WTC11 (cell line): ENCODE measurements at regions not wholly inside any gene's neighbourhood (a gene's known extent, or its start where the extent isn't known, plus 50 kb on each side); places are given as distances from the start of the nearest gene placed in this dataset.
A peak's percentile ranks its signal among the peaks of the same experiment; 100 is the strongest.

ENCODE experiments used
- ATAC-seq: fragments of 200-7000 bp; cut with Tn5 transposase; 2 replicates; pipeline ENCODE4 v1.10.0; 2021; ENCODE audit warnings: mild to moderate bottlenecking, moderate library complexity
- CTCF ChIA-PET: fragments of 300-600 bp; sonication (Branson Sonifier 250); formaldehyde crosslinking; loops from one replicate; lab custom pipeline; 2021; ENCODE audit warnings: antibody characterized with exemption; lab: Charles Lee
- POLR2A ChIA-PET: fragments of 350-600 bp; sonication (Branson Sonifier 250); formaldehyde crosslinking; loops from one replicate; lab custom pipeline; 2021; ENCODE audit warnings: antibody characterized with exemption; lab: Charles Lee
- DNase-seq: peaks from one replicate; pipeline ENCODE4 v3.0.0; 2021; ENCODE audit warnings: low spot score
- H3K27ac Mint-ChIP-seq: 2 replicates; pipeline ENCODE4 v1.8.0; 2021; ENCODE audit warnings: mixed read lengths
- H3K27me3 Mint-ChIP-seq: 2 replicates; pipeline ENCODE4 v1.8.0; 2021; ENCODE audit warnings: low read depth, mild to moderate bottlenecking, moderate library complexity, mixed read lengths
- H3K36me3 Mint-ChIP-seq: 2 replicates; pipeline ENCODE4 v1.8.0; 2021; ENCODE audit warnings: mixed read lengths
- H3K4me1 Mint-ChIP-seq: 2 replicates; pipeline ENCODE4 v1.8.0; 2022; ENCODE audit warnings: mixed read lengths
- H3K4me3 Mint-ChIP-seq: 2 replicates; pipeline ENCODE4 v1.8.0; 2021; ENCODE audit warnings: mild to moderate bottlenecking, moderate library complexity, mixed read lengths
- H3K9me3 Mint-ChIP-seq: 2 replicates; pipeline ENCODE4 v1.8.0; 2021; ENCODE audit warnings: mixed read lengths
- ERG ChIP-seq: fragments of 250-450 bp; sonication (Bioruptor Pico); IDR thresholded peaks from 2 replicates; pipeline ENCODE4 v1.8.0; 2021; ENCODE audit warnings: mild to moderate bottlenecking
- JUN ChIP-seq: sonication (generic); formaldehyde crosslinking; IDR thresholded peaks from 2 replicates; pipeline ENCODE4 v1.8.0; 2023; ENCODE audit warnings: mild to moderate bottlenecking, missing genetic modification reagents
- NFATC4 ChIP-seq: fragments of 250-450 bp; sonication (Bioruptor Pico); IDR thresholded peaks from 2 replicates; pipeline ENCODE4 v1.9.0; 2021; ENCODE audit warnings: mild to moderate bottlenecking
- NFE2L1 ChIP-seq: sonication (generic); formaldehyde crosslinking; IDR thresholded peaks from 2 replicates; pipeline ENCODE4 v1.8.1; 2023; ENCODE audit warnings: missing genetic modification reagents
- OVOL2 ChIP-seq: fragments of 250-450 bp; sonication (Bioruptor Pico); IDR thresholded peaks from 2 replicates; pipeline ENCODE4 v1.9.0; 2021; ENCODE audit warnings: mild to moderate bottlenecking, borderline replicate concordance
- PRDM15 ChIP-seq: sonication (generic); formaldehyde crosslinking; IDR thresholded peaks from 2 replicates; pipeline ENCODE4 v1.8.0; 2022; ENCODE audit warnings: missing genetic modification reagents
- PREB ChIP-seq: sonication (generic); formaldehyde crosslinking; IDR thresholded peaks from 2 replicates; pipeline ENCODE4 v1.8.1; 2022; ENCODE audit warnings: mild to moderate bottlenecking, missing genetic modification reagents, moderate library complexity, borderline replicate concordance
- TCF7 ChIP-seq: sonication (generic); formaldehyde crosslinking; IDR thresholded peaks from 2 replicates; pipeline ENCODE4 v1.8.0; 2022; ENCODE audit warnings: mild to moderate bottlenecking, low read depth, missing genetic modification reagents, moderate library complexity
- TEAD4 ChIP-seq: sonication (generic); formaldehyde crosslinking; IDR thresholded peaks from 2 replicates; pipeline ENCODE4 v1.8.0; 2022; ENCODE audit warnings: mild to moderate bottlenecking, missing genetic modification reagents
- ZBTB21 ChIP-seq: sonication (generic); formaldehyde crosslinking; IDR thresholded peaks from 2 replicates; pipeline ENCODE4 v1.8.1; 2023; ENCODE audit warnings: mild to moderate bottlenecking, missing genetic modification reagents, borderline replicate concordance
- ZNF121 ChIP-seq: sonication (generic); formaldehyde crosslinking; IDR thresholded peaks from 2 replicates; pipeline ENCODE4 v1.8.0; 2023; ENCODE audit warnings: missing genetic modification reagents
- ZNF263 ChIP-seq: sonication (generic); formaldehyde crosslinking; IDR thresholded peaks from 2 replicates; pipeline ENCODE4 v1.8.1; 2022; ENCODE audit warnings: low read depth, mild to moderate bottlenecking, moderate library complexity, missing genetic modification reagents
- ZNF425 ChIP-seq: fragments of 250-450 bp; sonication (Bioruptor Pico); conservative IDR thresholded peaks from 2 replicates; pipeline ENCODE4 v1.9.0; 2021; ENCODE audit warnings: mild to moderate bottlenecking
- ZNF671 ChIP-seq: fragments of 250-450 bp; sonication (Bioruptor Pico); IDR thresholded peaks from 2 replicates; pipeline ENCODE4 v1.8.0; 2021; ENCODE audit warnings: mild to moderate bottlenecking
- TF ChIP-seq, protein P1 (sequence below): fragments of 250-450 bp; sonication (Bioruptor Pico); IDR thresholded peaks from 2 replicates; pipeline ENCODE4 v1.9.0; 2021; ENCODE audit warnings: mild to moderate bottlenecking

GRCh38 chr4:57544811-57545654 is 434.8 kb upstream of the IGFBP7 start:
- ATAC-seq = peak; percentile 85
- TF ChIP-seq PRDM15 (CRISPR knock-in tag) (no peak), ZNF671 (CRISPR knock-in tag) (no peak)
- TF ChIP-seq, protein P1, sequence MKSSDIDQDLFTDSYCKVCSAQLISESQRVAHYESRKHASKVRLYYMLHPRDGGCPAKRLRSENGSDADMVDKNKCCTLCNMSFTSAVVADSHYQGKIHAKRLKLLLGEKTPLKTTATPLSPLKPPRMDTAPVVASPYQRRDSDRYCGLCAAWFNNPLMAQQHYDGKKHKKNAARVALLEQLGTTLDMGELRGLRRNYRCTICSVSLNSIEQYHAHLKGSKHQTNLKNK = peak; percentile 83; the same call in 1 of the 2 replicates
- TF ChIP-seq, all 79 proteins: peak for 1
- H3K36me3 Mint-ChIP-seq = no peaks in the 10 kb centered on the region
- H3K4me1 Mint-ChIP-seq = peaks cover 14% of the 10 kb centered on the region
- CTCF ChIA-PET = no interaction called here
- POLR2A ChIA-PET = no interaction called here
- DNase-seq = no peak
- H3K9me3 Mint-ChIP-seq = peaks cover 8% of the 10 kb centered on the region; the same call in 1 of the 2 replicates
- peaks cover 40% of the 10 kb centered on the region for H3K27me3 Mint-ChIP-seq
- no peak overlapping the region for H3K27ac Mint-ChIP-seq
- no peak overlapping the region for H3K4me3 Mint-ChIP-seq

GRCh38 chr4:57504797-57505530 is 394.8 kb upstream of the IGFBP7 start:
- Mint-ChIP-seq H3K27ac (no peak overlapping the region), H3K9me3 (no peaks in the 10 kb centered on the region), H3K27me3 (no peaks in the 10 kb centered on the region), H3K4me1 (peaks cover 4% of the 10 kb centered on the region), H3K4me3 (no peak overlapping the region), H3K36me3 (no peaks in the 10 kb centered on the region)
- CTCF ChIA-PET = no interaction called here
- ATAC-seq (no peak), DNase-seq (no peak)
- TF ChIP-seq JUN (CRISPR knock-in tag) (no peak), PREB (CRISPR knock-in tag) (no peak), ZNF263 (CRISPR knock-in tag) (no peak), NFATC4 (CRISPR knock-in tag) (no peak), TEAD4 (CRISPR knock-in tag) (no peak), TCF7 (CRISPR knock-in tag) (no peak), ERG (CRISPR knock-in tag) (no peak), ZNF671 (CRISPR knock-in tag) (no peak), NFE2L1 (CRISPR knock-in tag) (no peak), ZNF121 (CRISPR knock-in tag) (no peak), ZBTB21 (no peak), ZNF425 (CRISPR knock-in tag) (no peak), OVOL2 (CRISPR knock-in tag) (no peak)
- TF ChIP-seq, protein P1 = no peak
- POLR2A ChIA-PET = no interaction called here
